Cardiac fibroblast (primary cell): ENCODE measurements at regions not wholly inside any gene's neighbourhood (a gene's known extent, or its start where the extent isn't known, plus 50 kb on each side); places are given as distances from the start of the nearest gene placed in this dataset.

Experiments
- DNase-seq, 2 donors: peaks; one replicate each; pipeline versions ENCODE4 v3.0.0 to v3.0.0-alpha.2; 2010; ENCODE audit warnings: low read depth in 2 of 2
- H3K4me3 ChIP-seq, 2 donors: replicated peaks in 1 of 2; 1 replicate in 1 of 2; 2 replicates in 1 of 2; pipeline ENCODE4 v1.5.1; 2011; ENCODE audit warnings: low read depth in 2 of 2, low read length in 2 of 2, mild to moderate bottlenecking in 2 of 2, moderate library complexity in 1 of 2
- TF ChIP-seq, protein P1 (sequence below): IDR thresholded peaks from one replicate; pipeline ENCODE4 v1.5.1; 2011; ENCODE audit warnings: low read depth, mild to moderate bottlenecking, low read length, inconsistent platforms

DNA sequence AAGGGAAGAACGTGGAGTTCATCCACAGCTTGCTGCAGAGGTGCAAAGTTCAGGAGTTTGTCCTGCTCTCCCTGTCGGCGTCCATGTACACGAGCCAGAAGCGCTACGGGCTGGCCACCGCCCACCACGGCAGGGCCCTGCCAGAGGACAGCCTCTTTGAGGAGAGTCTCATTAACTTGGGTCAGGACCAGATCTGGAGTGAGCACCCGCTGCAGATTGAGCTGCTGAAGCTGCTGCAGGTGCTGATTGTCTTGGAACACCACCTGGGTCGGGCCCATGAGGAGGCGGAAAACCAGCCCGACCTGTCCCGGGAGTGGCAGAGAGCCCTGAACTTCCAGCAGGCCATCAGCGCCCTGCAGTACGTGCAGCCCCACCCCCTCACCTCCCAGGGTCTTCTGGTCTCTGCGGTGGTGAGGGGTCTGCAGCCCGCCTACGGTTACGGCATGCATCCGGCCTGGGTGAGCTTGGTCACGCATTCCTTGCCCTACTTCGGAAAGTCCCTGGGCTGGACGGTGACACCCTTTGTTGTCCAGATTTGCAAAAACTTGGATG, 73.8 kb upstream of the MORC3 start:
- no peak for DNase-seq
- TF ChIP-seq, protein P1, sequence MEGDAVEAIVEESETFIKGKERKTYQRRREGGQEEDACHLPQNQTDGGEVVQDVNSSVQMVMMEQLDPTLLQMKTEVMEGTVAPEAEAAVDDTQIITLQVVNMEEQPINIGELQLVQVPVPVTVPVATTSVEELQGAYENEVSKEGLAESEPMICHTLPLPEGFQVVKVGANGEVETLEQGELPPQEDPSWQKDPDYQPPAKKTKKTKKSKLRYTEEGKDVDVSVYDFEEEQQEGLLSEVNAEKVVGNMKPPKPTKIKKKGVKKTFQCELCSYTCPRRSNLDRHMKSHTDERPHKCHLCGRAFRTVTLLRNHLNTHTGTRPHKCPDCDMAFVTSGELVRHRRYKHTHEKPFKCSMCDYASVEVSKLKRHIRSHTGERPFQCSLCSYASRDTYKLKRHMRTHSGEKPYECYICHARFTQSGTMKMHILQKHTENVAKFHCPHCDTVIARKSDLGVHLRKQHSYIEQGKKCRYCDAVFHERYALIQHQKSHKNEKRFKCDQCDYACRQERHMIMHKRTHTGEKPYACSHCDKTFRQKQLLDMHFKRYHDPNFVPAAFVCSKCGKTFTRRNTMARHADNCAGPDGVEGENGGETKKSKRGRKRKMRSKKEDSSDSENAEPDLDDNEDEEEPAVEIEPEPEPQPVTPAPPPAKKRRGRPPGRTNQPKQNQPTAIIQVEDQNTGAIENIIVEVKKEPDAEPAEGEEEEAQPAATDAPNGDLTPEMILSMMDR, result no peak
- H3K4me3 ChIP-seq, result no peak overlapping the region

DNA sequence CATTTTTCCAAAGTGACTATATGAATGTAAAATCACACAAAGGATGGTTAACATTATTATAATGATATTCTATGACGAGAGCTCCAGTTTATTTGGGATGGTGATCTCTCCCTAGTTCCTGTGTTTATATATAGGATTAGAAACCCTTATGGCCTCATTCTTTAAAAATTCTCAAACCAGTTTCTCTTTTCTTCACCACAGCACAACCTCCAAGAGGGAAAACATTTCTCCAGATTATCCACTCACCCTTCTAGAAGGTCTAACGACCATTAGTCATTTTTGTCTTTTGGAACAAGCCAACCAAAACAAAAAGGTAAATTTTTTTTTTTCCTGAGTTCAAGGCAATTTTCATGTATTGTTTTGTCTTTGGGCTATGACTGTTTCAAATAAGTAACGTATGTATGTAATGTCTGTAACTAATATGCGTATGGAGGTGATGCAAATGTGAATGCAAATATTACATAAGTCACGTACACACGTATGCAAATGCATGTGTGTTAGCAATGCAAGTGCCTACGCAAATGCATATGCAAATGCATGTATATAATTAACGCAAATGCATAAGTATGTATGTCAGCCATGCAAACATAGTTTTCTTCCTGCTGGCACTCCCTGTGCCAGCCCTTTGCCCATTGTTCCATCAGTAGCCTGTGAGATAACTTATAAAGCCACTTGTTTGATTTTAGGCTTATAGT, 72.5 kb upstream of the MORC3 start:
- DNase-seq, result peak in 1 of 2 donors; percentile 9
- TF ChIP-seq, protein P1, result no peak
- H3K4me3 ChIP-seq, result no peak overlapping the region

DNA sequence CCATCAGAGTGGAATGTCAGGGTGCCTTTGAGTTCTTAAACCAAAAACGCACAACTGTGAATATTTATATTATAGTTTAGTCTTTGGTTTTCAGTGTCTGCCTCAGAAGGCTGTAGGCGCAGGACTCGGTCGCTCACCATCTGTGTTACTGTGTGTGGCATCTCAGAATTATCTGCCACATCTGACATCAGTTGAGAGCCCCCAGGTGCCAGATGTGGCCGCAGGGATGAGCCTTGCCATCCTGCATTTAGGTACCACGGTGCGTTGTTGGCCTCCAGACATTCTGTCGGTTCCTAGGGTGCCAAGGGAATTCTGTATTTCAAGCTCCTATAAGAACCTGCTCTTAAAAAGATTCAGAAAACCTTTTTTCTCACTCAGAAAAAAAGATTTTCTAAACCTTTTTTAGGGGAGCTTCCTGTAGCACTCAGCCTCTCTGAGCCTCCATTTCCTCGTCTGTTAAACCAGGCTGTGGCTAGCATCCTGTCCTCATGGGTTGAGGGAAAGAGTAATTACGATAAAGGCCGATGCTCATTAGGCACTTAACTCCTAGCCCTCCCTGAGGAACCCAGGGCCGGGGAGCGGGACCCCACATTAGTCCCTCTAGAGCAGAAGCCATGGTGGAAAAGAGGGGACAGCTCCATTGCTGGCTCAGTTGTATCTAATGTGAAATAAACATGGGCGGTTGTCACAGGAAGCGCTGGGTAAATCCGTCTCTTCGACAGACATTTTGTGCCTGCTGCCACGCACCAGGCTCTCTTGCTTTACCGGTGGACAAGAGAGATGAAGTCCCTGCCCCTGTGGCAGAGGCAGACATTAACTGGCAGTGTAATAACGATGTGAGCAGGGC, 70.2 kb upstream of the MORC3 start:
- DNase-seq, result no peak
- no peak overlapping the region for H3K4me3 ChIP-seq
- TF ChIP-seq, protein P1, result no peak

DNA sequence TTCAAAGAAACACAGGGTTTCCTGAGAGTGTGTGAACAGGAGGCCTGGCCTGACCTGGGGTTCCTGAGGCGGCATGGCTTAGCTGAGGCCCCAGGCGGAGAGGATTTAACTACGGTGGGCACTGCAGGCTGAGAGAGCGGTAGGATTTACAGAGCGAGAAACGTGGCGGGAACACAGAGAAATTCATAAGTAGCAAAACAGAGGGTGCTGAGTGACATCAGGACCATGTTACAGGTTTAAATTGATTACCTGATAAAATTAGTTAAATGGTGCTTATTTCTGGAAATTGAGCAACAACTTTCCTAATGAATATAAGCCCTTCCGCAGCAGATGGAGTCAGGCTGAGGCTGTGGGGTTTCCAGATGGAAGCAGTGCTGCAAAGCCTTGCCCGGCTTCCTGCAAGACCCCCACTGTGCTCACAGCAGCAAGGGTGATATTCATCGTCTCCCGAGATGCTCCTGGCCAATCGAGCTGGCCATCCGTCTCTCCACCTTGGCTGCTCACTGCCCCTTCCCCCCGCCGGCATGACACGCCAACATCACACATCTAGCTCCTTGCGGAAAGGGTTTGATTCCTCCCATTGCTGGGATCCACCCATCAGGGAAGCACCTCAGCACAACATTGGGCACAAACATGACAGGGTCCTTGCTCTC, 69.4 kb upstream of the MORC3 start:
- DNase-seq, result no peak
- no peak overlapping the region for H3K4me3 ChIP-seq
- TF ChIP-seq, protein P1, result no peak

DNA sequence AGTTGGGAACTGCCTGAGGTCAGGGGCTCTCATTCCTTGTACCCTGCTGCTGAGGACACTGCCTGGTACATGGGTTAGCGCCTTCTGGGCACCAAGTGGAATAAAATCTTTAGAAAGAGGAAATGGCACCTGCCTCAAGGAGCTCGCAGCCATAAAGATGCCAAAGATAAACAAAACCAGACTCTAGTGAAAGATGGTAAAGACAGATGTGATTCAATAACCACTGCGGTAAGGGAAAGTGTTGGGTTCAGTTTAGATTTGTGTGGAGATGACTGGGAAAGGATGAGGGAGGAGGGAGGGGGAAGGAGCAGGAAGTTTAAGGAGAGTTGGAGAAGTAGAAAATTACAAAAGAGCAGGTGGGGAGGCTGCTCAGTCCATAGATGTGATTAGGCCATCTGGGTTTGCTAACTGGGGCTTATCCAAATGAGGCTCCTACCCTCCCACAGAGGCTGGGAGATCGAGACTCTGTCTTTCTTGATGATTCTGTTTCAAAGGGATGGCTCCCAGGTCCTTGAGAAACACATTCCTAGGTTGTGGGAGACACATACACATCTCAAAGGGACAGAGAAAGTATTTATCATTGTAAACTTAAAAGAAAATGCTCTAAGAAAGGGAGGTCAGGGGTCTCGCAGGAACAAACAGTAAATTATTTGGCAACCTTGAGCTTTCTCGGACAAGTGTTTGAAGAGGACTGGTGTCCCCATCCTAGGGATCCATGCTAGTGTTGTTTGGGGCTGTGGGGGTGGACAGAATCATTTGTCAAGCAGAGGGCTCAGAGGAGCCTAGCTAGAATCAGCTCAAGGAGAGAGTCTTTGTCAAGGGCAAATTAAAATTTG, 65.7 kb upstream of the MORC3 start:
- H3K4me3 ChIP-seq, result no peak overlapping the region
- TF ChIP-seq, protein P1, result no peak
- no peak for DNase-seq

DNA sequence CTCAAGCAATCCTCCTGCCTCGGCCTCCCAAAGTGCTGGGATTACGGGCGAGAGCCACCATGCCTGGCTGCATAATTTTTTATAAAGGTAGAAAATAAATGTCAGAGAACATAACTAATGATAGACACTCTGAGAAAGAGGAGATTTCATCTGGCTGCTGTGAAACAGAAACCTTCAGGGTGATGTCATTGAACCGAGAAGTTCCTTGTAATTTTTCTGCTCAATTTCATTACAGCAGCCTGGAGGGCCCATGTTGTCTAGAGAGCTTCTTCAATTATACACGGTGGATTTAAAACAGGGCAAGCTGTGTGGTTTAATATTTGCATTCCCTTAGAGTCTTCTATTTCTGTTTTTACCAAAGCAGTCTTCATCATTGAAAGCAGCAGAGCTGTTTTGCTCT, 64.3 kb upstream of the MORC3 start:
- DNase-seq, result no peak
- TF ChIP-seq, protein P1, result no peak
- H3K4me3 ChIP-seq, result no peak overlapping the region
